ENCODE measurements at regions not wholly inside any gene's neighbourhood (a gene's known extent, or its start where the extent isn't known, plus 50 kb on each side); places are given as distances from the start of the nearest gene placed in this dataset.

DNA sequence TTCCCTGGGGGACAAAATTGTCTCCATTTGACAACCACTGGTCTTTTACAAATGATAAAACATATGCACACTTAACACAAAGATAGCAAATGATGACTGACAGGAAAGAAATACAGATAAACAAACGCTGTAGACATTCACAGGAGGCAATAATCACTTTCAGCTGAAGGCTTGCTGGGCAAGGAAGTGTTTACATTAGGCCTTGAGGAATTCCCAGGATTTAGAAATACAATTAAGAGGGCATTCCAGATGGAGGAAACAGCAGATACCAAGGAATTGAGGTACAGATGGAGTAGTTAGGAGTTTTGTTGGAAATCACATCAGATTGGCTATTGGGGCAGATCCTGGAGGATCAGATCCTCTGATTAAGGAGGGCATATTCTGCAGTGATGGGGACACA is 93.9 kb downstream of the DYRK2 start:
- Histone ChIP-seq H3K9ac (ENCODE audit: low read length in 2 of 2) (no peak overlapping the region), H3K27ac (ENCODE audit: low read length) (no peak overlapping the region), H3K4me1 (ENCODE audit: control insufficient read depth, insufficient read depth, low read length) (no peaks in the 10 kb centered on the region), H3K27me3 (ENCODE audit: control insufficient read depth in 1 of 2, insufficient read depth in 2 of 2, low read length in 2 of 2) (no peaks in the 10 kb centered on the region), H3K4me3 (ENCODE audit: low read length in 2 of 2) (no peak overlapping the region), H3K36me3 (ENCODE audit: control insufficient read depth in 2 of 2, insufficient read depth in 2 of 2, low read length in 2 of 2) (no peaks in the 10 kb centered on the region), H3K9me3 (ENCODE audit: control insufficient read depth in 2 of 2, low read length in 2 of 2) (no peaks in the 10 kb centered on the region)

DNA sequence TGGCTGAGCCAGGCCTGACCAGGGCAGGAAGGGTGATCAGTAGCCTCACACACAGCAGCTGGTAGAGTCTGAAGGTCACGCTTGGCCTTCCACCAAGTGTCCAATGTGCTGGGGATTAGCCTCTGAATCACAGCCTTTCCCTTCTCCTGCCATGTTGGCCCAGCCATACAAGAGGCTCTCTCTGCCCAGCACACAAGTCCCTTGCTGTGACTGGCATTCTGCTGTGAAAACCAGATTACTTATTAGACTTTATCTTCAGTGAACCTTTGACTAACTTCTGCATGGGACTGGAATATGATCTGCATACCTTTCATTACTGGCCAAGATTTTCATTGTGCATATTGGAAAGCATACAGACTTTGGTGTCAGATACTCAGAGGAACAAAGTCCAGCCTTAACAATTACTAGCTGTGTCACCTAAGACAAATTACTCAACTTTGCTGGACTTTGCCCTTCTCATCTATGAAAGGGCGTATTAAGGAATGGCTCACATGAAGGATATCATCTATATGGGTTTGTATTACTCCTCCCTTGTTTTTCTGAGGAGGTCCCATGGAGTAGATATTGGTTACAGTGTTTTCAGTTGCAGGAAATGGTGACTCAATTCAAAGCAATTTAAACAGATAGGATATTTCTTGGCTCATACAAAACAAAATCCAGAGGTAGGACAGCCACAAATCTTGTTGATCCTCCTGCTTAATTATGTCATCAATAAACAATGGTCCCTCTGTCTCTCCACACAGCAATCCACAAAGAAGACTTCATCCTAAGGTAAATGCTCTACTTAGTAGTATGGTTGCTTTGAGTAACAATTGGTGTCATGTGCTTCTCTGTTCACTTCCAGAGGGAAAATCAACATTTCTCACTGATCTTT is 99.6 kb downstream of the DYRK2 start:
- Histone ChIP-seq H3K4me3 (ENCODE audit: low read length in 2 of 2) (no peak overlapping the region), H3K36me3 (ENCODE audit: control insufficient read depth in 2 of 2, insufficient read depth in 2 of 2, low read length in 2 of 2) (no peaks in the 10 kb centered on the region), H3K4me1 (ENCODE audit: control insufficient read depth, insufficient read depth, low read length) (peaks cover 8% of the 10 kb centered on the region), H3K9ac (ENCODE audit: low read length in 2 of 2) (no peak overlapping the region), H3K27me3 (ENCODE audit: control insufficient read depth in 1 of 2, insufficient read depth in 2 of 2, low read length in 2 of 2) (no peaks in the 10 kb centered on the region), H3K9me3 (ENCODE audit: control insufficient read depth in 2 of 2, low read length in 2 of 2) (no peaks in the 10 kb centered on the region), H3K27ac (ENCODE audit: low read length) (no peak overlapping the region)

DNA sequence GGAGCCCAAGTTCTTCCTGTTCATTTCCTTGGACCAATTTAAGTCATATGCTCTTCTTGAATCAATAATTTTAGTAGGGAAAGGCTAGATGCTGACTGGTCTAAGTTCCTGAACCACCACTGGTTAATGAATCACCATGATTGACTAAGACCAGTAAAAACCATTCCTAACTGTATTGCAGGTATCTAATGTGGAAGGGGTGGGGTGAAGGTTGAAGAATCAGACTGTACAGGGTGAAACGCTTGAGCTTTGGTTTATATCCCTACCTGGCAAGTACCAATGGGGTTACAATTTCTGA is 100.1 kb downstream of the DYRK2 start:
- peaks cover 8% of the 10 kb centered on the region for H3K4me1 ChIP-seq (ENCODE audit: control insufficient read depth, insufficient read depth, low read length)
- H3K9me3 ChIP-seq (ENCODE audit: control insufficient read depth in 2 of 2, low read length in 2 of 2): no peaks in the 10 kb centered on the region
- H3K4me3 ChIP-seq (ENCODE audit: low read length in 2 of 2): no peak overlapping the region
- H3K27me3 ChIP-seq (ENCODE audit: control insufficient read depth in 1 of 2, insufficient read depth in 2 of 2, low read length in 2 of 2): no peaks in the 10 kb centered on the region
- no peaks in the 10 kb centered on the region for H3K36me3 ChIP-seq (ENCODE audit: control insufficient read depth in 2 of 2, insufficient read depth in 2 of 2, low read length in 2 of 2)
- H3K27ac ChIP-seq (ENCODE audit: low read length): no peak overlapping the region
- H3K9ac ChIP-seq (ENCODE audit: low read length in 2 of 2): no peak overlapping the region

DNA sequence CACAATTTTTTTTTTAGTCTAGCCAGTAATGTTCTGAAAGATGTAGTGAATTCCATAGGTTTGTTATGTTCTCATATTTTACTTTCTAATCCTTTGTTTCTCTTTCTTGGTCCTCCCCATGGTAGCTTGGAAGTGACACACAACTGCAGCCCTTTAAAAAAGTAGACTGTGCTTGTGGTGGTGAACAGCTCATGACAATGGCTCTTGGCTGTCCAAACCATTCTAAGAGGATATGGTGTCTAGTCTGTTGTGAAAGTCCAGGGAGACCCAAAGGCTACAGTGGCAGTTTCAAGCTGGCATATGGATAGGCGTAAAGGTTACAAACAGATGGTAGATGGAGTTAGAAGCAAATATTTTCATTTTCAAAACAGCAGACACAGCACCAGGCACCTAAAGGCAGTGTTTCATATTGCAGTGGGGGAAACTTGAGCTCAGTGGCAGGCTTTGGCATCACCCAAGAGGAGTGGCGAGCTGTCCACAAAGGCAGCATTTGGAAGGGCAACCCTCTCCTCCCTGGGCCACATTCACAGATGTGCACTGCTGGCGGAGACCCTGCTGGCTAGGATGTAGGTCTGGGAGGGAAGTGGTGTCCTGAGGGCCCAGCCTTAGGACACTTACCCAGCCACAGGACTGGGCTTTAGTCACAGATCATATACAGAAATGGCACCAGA is 102.1 kb downstream of the DYRK2 start:
- no peak overlapping the region for H3K9ac ChIP-seq (ENCODE audit: low read length in 2 of 2)
- H3K4me3 ChIP-seq (ENCODE audit: low read length in 2 of 2): no peak overlapping the region
- H3K36me3 ChIP-seq (ENCODE audit: control insufficient read depth in 2 of 2, insufficient read depth in 2 of 2, low read length in 2 of 2): no peaks in the 10 kb centered on the region
- H3K9me3 ChIP-seq (ENCODE audit: control insufficient read depth in 2 of 2, low read length in 2 of 2): no peaks in the 10 kb centered on the region
- H3K27ac ChIP-seq (ENCODE audit: low read length): no peak overlapping the region
- no peaks in the 10 kb centered on the region for H3K27me3 ChIP-seq (ENCODE audit: control insufficient read depth in 1 of 2, insufficient read depth in 2 of 2, low read length in 2 of 2)
- peaks cover 14% of the 10 kb centered on the region for H3K4me1 ChIP-seq (ENCODE audit: control insufficient read depth, insufficient read depth, low read length)

DNA sequence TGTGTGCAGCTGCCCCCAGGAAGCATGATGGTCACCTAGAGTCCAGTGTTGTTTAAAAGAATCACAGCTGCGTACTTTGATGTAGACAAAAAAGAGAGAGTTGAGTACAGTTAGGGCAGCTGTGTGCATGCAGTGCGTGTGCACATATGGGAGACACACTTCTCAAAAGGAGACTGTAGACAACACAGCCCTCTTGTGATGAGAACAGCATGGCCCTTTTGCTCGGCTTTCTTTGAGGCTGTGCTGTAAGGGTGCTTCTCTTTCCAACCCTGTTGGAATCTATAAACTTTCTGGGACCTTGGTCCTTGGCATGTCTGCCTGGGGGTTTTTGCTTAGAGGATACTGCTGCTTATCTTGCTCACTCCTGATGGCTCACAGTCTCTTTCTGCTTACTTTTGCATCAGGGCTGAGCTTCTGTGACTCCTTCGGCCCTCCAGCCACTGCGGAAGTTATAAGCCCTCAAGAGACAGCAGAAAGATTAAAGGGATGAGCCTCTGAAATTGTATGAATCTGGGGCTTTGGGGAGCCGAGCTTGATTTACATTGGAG is 102.9 kb downstream of the DYRK2 start:
- Histone ChIP-seq H3K27ac (ENCODE audit: low read length) (peak overlapping the region; percentile 50), H3K4me3 (ENCODE audit: low read length in 2 of 2) (no peak overlapping the region), H3K9ac (ENCODE audit: low read length in 2 of 2) (no peak overlapping the region), H3K36me3 (ENCODE audit: control insufficient read depth in 2 of 2, insufficient read depth in 2 of 2, low read length in 2 of 2) (no peaks in the 10 kb centered on the region), H3K9me3 (ENCODE audit: control insufficient read depth in 2 of 2, low read length in 2 of 2) (no peaks in the 10 kb centered on the region), H3K27me3 (ENCODE audit: control insufficient read depth in 1 of 2, insufficient read depth in 2 of 2, low read length in 2 of 2) (no peaks in the 10 kb centered on the region), H3K4me1 (ENCODE audit: control insufficient read depth, insufficient read depth, low read length) (peaks cover 14% of the 10 kb centered on the region)

DNA sequence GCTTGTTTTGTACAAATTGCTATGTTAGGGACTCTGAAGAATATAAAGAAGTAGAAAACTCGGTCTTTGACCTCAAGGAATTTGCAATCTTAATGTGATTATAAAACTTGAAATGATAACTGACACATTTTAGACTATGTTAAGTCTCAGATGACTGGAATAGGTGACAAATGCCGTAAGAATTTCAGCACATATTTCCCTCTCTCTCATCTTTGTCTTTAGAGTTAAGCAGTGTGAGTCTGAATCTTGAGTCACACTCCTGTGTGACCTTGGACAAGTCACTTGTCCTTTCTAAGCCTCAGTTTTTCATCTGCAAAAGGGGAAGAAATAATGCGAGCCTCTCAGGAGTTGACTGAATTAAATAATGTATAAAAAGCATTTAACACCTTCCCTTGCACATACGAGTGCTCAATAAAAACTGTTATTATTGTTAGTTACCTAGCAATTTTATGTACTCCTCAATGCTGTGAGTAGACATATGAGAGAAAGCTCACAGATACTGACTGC is 103.7 kb downstream of the DYRK2 start:
- Histone ChIP-seq H3K4me1 (ENCODE audit: control insufficient read depth, insufficient read depth, low read length) (peaks cover 14% of the 10 kb centered on the region), H3K27ac (ENCODE audit: low read length) (no peak overlapping the region), H3K4me3 (ENCODE audit: low read length in 2 of 2) (no peak overlapping the region), H3K36me3 (ENCODE audit: control insufficient read depth in 2 of 2, insufficient read depth in 2 of 2, low read length in 2 of 2) (no peaks in the 10 kb centered on the region), H3K9me3 (ENCODE audit: control insufficient read depth in 2 of 2, low read length in 2 of 2) (no peaks in the 10 kb centered on the region), H3K9ac (ENCODE audit: low read length in 2 of 2) (no peak overlapping the region), H3K27me3 (ENCODE audit: control insufficient read depth in 1 of 2, insufficient read depth in 2 of 2, low read length in 2 of 2) (no peaks in the 10 kb centered on the region)

DNA sequence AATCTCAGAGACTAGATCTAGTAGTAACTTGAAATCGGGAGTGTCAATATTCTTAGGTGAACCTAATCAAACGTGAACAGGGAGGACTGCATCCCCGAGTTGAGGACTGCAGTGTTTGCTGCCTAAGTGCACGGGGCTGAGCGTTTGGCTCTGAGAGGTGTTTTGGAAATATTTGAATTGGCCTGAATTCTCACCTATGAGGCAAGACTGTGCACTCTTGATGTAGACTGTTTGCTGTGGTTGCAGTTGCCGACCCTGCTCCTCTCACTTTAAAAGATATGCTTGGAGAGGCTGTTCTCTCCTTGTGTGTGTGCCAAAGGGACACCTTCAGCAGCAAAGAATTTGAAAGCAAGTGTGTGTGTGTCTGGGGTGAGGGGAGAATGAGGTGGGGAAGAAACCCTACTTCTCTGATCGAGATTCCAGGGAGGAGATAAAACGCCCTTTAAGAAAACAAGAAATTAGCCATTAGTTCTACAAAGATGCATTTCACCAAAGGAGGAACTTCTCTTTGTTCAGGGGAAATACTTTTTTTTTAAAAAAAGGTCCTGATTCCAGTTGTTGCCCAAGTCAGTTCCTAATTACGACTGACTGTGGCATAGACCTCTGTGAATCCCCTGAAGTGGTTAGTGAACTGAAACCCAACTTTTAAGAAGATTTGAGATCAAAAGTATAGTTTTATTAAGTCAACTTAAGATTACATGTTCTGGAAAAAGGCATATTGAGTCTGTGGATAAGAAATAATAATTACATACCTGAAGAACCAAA is 106.6 kb downstream of the DYRK2 start:
- H3K27me3 ChIP-seq (ENCODE audit: control insufficient read depth in 1 of 2, insufficient read depth in 2 of 2, low read length in 2 of 2): no peaks in the 10 kb centered on the region
- no peaks in the 10 kb centered on the region for H3K9me3 ChIP-seq (ENCODE audit: control insufficient read depth in 2 of 2, low read length in 2 of 2)
- no peaks in the 10 kb centered on the region for H3K36me3 ChIP-seq (ENCODE audit: control insufficient read depth in 2 of 2, insufficient read depth in 2 of 2, low read length in 2 of 2)
- H3K9ac ChIP-seq (ENCODE audit: low read length in 2 of 2): peak overlapping the region in 1 of 2 donors; percentile 29
- H3K27ac ChIP-seq (ENCODE audit: low read length): peak overlapping the region; percentile 53
- H3K4me3 ChIP-seq (ENCODE audit: low read length in 2 of 2): peak overlapping the region; percentile 16 to 19
- H3K4me1 ChIP-seq (ENCODE audit: control insufficient read depth, insufficient read depth, low read length): peaks cover 17% of the 10 kb centered on the region

DNA sequence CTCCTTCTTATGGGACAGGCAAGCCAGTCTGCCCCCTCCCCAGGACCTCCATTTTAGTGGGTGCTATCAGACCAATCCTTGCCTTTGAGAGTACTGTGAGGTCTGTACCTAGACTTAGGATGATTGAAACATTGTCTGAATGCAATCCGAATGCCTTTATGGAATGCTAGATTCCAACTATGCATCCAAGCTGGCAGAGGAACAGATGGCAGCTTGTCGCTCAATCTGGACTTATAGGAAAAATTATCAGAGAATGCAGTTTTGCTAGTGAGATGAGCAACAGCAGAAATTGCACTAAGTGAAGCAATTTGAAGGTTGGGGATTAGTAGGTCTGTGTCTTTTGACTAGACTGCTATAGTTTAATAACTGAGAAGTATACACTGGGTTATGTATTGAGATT is 109.1 kb downstream of the DYRK2 start:
- Histone ChIP-seq H3K27me3 (ENCODE audit: control insufficient read depth in 1 of 2, insufficient read depth in 2 of 2, low read length in 2 of 2) (no peaks in the 10 kb centered on the region), H3K36me3 (ENCODE audit: control insufficient read depth in 2 of 2, insufficient read depth in 2 of 2, low read length in 2 of 2) (no peaks in the 10 kb centered on the region), H3K9ac (ENCODE audit: low read length in 2 of 2) (no peak overlapping the region), H3K4me3 (ENCODE audit: low read length in 2 of 2) (no peak overlapping the region), H3K4me1 (ENCODE audit: control insufficient read depth, insufficient read depth, low read length) (peaks cover 9% of the 10 kb centered on the region), H3K9me3 (ENCODE audit: control insufficient read depth in 2 of 2, low read length in 2 of 2) (no peaks in the 10 kb centered on the region), H3K27ac (ENCODE audit: low read length) (no peak overlapping the region)

DNA sequence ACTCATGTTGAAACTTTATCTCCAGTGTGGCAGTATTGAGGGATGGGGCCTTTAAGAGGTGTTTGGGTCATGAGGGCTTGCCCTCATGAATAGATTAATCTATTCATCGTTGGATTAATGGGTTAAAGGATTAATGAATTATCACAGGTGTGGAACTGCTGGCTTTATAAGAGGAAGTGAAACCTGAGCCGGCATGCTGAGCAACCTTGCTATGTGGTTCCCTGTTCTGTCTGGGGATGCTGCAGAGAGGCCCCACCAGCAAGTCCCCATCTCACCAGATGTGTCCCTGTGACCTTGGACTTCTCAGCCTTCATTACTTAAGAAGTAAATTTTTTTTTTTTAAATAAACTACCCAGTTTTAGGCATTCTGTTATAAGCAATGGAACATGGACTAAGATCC is 109.6 kb downstream of the DYRK2 start:
- no peak overlapping the region for H3K4me3 ChIP-seq (ENCODE audit: low read length in 2 of 2)
- H3K36me3 ChIP-seq (ENCODE audit: control insufficient read depth in 2 of 2, insufficient read depth in 2 of 2, low read length in 2 of 2): no peaks in the 10 kb centered on the region
- H3K27me3 ChIP-seq (ENCODE audit: control insufficient read depth in 1 of 2, insufficient read depth in 2 of 2, low read length in 2 of 2): no peaks in the 10 kb centered on the region
- peaks cover 9% of the 10 kb centered on the region for H3K4me1 ChIP-seq (ENCODE audit: control insufficient read depth, insufficient read depth, low read length)
- H3K9me3 ChIP-seq (ENCODE audit: control insufficient read depth in 2 of 2, low read length in 2 of 2): no peaks in the 10 kb centered on the region
- no peak overlapping the region for H3K27ac ChIP-seq (ENCODE audit: low read length)
- no peak overlapping the region for H3K9ac ChIP-seq (ENCODE audit: low read length in 2 of 2)

DNA sequence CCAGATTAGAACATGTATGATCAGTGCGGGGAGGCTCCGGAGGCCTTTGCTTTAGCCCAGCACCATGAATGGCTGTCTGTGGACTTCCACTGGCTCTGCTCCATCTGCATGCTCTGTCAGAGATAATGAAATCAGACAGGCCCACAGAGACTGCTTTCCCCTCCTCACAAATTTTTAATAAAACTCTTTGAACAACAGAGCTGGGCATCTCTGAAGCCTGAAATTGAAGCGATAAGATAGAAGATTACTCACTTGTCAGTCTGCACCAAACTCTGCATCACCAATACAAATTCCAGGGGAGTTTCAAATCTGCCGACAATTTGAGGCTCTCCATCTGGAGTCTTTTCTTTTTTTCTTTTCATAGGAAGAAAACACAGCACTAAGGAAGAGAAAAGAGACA is 110.0 kb downstream of the DYRK2 start:
- no peak overlapping the region for H3K4me3 ChIP-seq (ENCODE audit: low read length in 2 of 2)
- no peaks in the 10 kb centered on the region for H3K9me3 ChIP-seq (ENCODE audit: control insufficient read depth in 2 of 2, low read length in 2 of 2)
- no peak overlapping the region for H3K9ac ChIP-seq (ENCODE audit: low read length in 2 of 2)
- no peak overlapping the region for H3K27ac ChIP-seq (ENCODE audit: low read length)
- H3K27me3 ChIP-seq (ENCODE audit: control insufficient read depth in 1 of 2, insufficient read depth in 2 of 2, low read length in 2 of 2): no peaks in the 10 kb centered on the region
- no peaks in the 10 kb centered on the region for H3K36me3 ChIP-seq (ENCODE audit: control insufficient read depth in 2 of 2, insufficient read depth in 2 of 2, low read length in 2 of 2)
- peaks cover 9% of the 10 kb centered on the region for H3K4me1 ChIP-seq (ENCODE audit: control insufficient read depth, insufficient read depth, low read length)

All from stomach smooth muscle (tissue), 2 donors.